B cell (primary cell): ENCODE measurements at regions not wholly inside any gene's neighbourhood (a gene's known extent, or its start where the extent isn't known, plus 50 kb on each side); places are given as distances from the start of the nearest gene placed in this dataset.

Experiments used
- ATAC-seq: fragments of 200-7000 bp; cut with Tn5 transposase; one replicate; pipeline ENCODE4 v1.10.0; 2021; ENCODE audit warnings: low read depth, mild to moderate bottlenecking, moderate number of reproducible peaks, moderate library complexity
- CTCF ChIA-PET: fragments of 350-600 bp; sonication (Branson Sonifier 250); formaldehyde crosslinking; loops from one replicate; lab custom pipeline; 2021; ENCODE audit warnings: antibody characterized with exemption, inconsistent platforms; lab: Charles Lee
- POLR2A ChIA-PET: fragments of 350-600 bp; sonication (Branson Sonifier 250); formaldehyde crosslinking; loops from one replicate; lab custom pipeline; 2021; ENCODE audit warnings: antibody characterized with exemption; lab: Charles Lee
- DNase-seq: peaks from one replicate; pipeline ENCODE4 v3.0.0; 2013
- H2AFZ ChIP-seq: 2 replicates; pipeline ENCODE4 v1.6.1; 2012; ENCODE audit warnings: mild to moderate bottlenecking, low read depth, low read length; ENCODE audit not compliant: insufficient read depth, poor library complexity, severe bottlenecking
- H3K27ac ChIP-seq, 2 donors: 1 replicate in 1 of 2; 2 replicates in 1 of 2; pipeline ENCODE4 v1.5.1; 2012 to 2013; ENCODE audit warnings: low read length in 2 of 2, mild to moderate bottlenecking in 2 of 2, moderate library complexity in 1 of 2
- H3K27me3 ChIP-seq, 4 experiments: fragments of 200-600 bp in 1 of 4; sonication (generic) in 1 of 4; replicated peaks in 1 of 4; 1 replicate in 2 of 4; 2 replicates in 2 of 4; pipeline versions ENCODE4 v1.6.1 to v1.7.0; 2013 to 2016; ENCODE audit warnings: low read length in 3 of 4, mild to moderate bottlenecking in 2 of 4, mixed read lengths in 1 of 4, moderate library complexity in 1 of 4; ENCODE audit not compliant: insufficient read depth in 4 of 4, control insufficient read depth in 3 of 4; ENCODE audit errors: control extremely low read depth in 1 of 4
- H3K36me3 ChIP-seq, 2 experiments: replicated peaks in 1 of 2; 1 replicate in 1 of 2; 2 replicates in 1 of 2; pipeline versions ENCODE4 v1.6.1 to v1.7.1; 2013; ENCODE audit warnings: low read length in 1 of 2; ENCODE audit not compliant: insufficient read depth in 2 of 2, control insufficient read depth in 1 of 2; ENCODE audit errors: control extremely low read depth in 1 of 2, extremely low read depth in 1 of 2
- H3K4me1 ChIP-seq, 2 donors: fragments of 200-600 bp in 1 of 2; sonication (generic) in 1 of 2; 1 replicate in 1 of 2; 2 replicates in 1 of 2; pipeline versions ENCODE4 v1.5.1 to v1.6.1; 2013 to 2017; ENCODE audit warnings: low read length in 2 of 2; ENCODE audit not compliant: control insufficient read depth in 2 of 2, insufficient read depth in 2 of 2
- H3K4me2 ChIP-seq: replicated peaks from 2 replicates; pipeline ENCODE3; 2012; ENCODE audit warnings: mild to moderate bottlenecking, low read depth, low read length; ENCODE audit not compliant: poor library complexity, severe bottlenecking
- H3K4me3 ChIP-seq, 5 experiments: fragments of 200-600 bp in 1 of 5; sonication (generic) in 1 of 5; 1 replicate in 3 of 5; 2 replicates in 2 of 5; pipeline versions ENCODE4 v1.5.1 to v1.7.0; 2011 to 2016; ENCODE audit warnings: low read length in 4 of 5, mild to moderate bottlenecking in 4 of 5, low read depth in 2 of 5, control low read depth in 1 of 5, moderate library complexity in 1 of 5; ENCODE audit not compliant: insufficient read depth in 1 of 5; ENCODE audit errors: control extremely low read depth in 1 of 5, extremely low read depth in 1 of 5
- H3K79me2 ChIP-seq: fragments of 200-600 bp; sonication (generic); one replicate; pipeline ENCODE4 v1.6.0; 2016; ENCODE audit warnings: low read length; ENCODE audit not compliant: control insufficient read depth, insufficient read depth
- H3K9ac ChIP-seq: fragments of 200-600 bp; sonication (generic); 2 replicates; pipeline ENCODE4 v1.6.1; 2017; ENCODE audit warnings: mild to moderate bottlenecking, low read length, moderate library complexity
- H3K9me3 ChIP-seq, 3 donors: one replicate each; pipeline versions ENCODE4 v1.6.1 to v1.7.1; 2013; ENCODE audit warnings: low read length in 2 of 3; ENCODE audit not compliant: control insufficient read depth in 2 of 3, insufficient read depth in 1 of 3; ENCODE audit errors: control extremely low read depth in 1 of 3
- H4K20me1 ChIP-seq: 2 replicates; pipeline ENCODE4 v1.6.0; 2012; ENCODE audit warnings: mild to moderate bottlenecking, low read length; ENCODE audit not compliant: insufficient read depth, control insufficient read depth, poor library complexity, severe bottlenecking
- H3K27ac Mint-ChIP-seq: one replicate; pipeline ENCODE4 v1.8.0; 2021; ENCODE audit warnings: mixed read lengths
- H3K27me3 Mint-ChIP-seq: one replicate; pipeline ENCODE4 v1.8.0; 2021; ENCODE audit warnings: mixed read lengths
- H3K4me1 Mint-ChIP-seq: one replicate; pipeline ENCODE4 v1.8.0; 2021; ENCODE audit warnings: mixed read lengths
- H3K4me3 Mint-ChIP-seq: one replicate; pipeline ENCODE4 v1.8.0; 2021; ENCODE audit warnings: mixed read lengths
- H3K9me3 Mint-ChIP-seq: one replicate; pipeline ENCODE4 v1.8.0; 2022; ENCODE audit warnings: mixed read lengths; ENCODE audit not compliant: insufficient read depth
- CTCF ChIP-seq: fragments of 200-600 bp; IDR thresholded peaks from one replicate; pipeline ENCODE4 v1.8.0; 2022; ENCODE audit warnings: antibody characterized with exemption, mild to moderate bottlenecking
- EZH2 ChIP-seq: IDR thresholded peaks from 2 replicates; pipeline ENCODE4 v1.6.1; 2012; ENCODE audit warnings: borderline replicate concordance, low read depth, mild to moderate bottlenecking, moderate library complexity, low read length; ENCODE audit not compliant: insufficient read depth, poor library complexity, severe bottlenecking
- WGBS: methylation state at CpG from one replicate; pipeline ENCODE4 v1.1.5; 2013; ENCODE audit warnings: missing lambda C conversion rate; ENCODE audit not compliant: insufficient coverage; 5-methylcytosine and 5-hydroxymethylcytosine counted together
- intact Hi-C: fragments of 100-400 bp; cut with micrococcal nuclease; formaldehyde crosslinking; loops from one replicate; pipeline ENCODE4 v1.10.0; 2022

GRCh38 chr3:707041-707440 is 385.8 kb upstream of the CNTN6 start:
- no CpG with 5 or more reads among the region's 2 CpGs for WGBS
- CTCF ChIA-PET = no interaction called here
- no peak overlapping the region for H3K9ac ChIP-seq
- no peak overlapping the region for H3K27ac ChIP-seq
- no peaks in the 10 kb centered on the region for H3K79me2 ChIP-seq
- ATAC-seq = no peak
- H3K4me2 ChIP-seq = no peak overlapping the region
- DNase-seq = no peak
- H3K27me3 ChIP-seq = no peaks in the 10 kb centered on the region
- POLR2A ChIA-PET = no interaction called here
- H3K4me3 ChIP-seq = no peak overlapping the region
- TF ChIP-seq CTCF = no peak
- no peak for TF ChIP-seq EZH2
- Mint-ChIP-seq H3K4me3 (no peak overlapping the region), H3K27ac (no peak overlapping the region), H3K9me3 (no peaks in the 10 kb centered on the region), H3K27me3 (no peaks in the 10 kb centered on the region), H3K4me1 (no peaks in the 10 kb centered on the region)
- no peaks in the 10 kb centered on the region for H4K20me1 ChIP-seq
- H2AFZ ChIP-seq = no peak overlapping the region
- H3K36me3 ChIP-seq = no peaks in the 10 kb centered on the region
- no peaks in the 10 kb centered on the region for H3K4me1 ChIP-seq
- peaks cover 0 to 2% (median 0%) of the 10 kb centered on the region in 3 donors for H3K9me3 ChIP-seq
- intact Hi-C loops = no loop called here

DNA sequence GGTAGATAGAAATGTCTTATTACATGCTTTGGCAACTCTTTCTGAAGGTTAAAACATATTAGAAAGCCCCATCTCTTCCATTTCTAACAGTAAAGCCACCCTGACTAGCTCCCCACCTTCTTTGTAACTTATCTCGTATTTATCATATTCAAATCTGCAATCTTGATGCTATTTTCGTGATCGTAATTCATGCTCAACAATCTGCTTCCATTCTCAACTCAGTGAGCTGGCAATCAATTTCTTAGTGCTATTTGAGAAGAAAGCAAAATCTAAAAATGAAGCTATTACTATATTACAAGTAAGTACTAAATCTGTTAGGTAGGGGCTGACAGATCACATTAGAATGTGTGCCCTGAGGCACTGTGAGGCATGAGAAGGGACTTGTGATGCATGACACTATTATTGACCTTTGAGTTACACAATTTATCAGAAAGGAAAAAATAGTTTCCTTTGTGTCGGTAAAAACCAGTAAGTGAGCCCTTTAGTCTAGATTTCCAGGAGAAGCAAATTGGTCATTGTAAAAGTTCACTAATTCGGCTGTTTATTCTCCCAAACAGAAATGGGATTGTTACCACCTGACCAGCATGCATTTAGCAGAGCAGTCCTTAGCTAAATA is 379.7 kb upstream of the CNTN6 start:
- no peaks in the 10 kb centered on the region for H3K79me2 ChIP-seq
- Mint-ChIP-seq H3K27me3 (no peaks in the 10 kb centered on the region), H3K9me3 (peaks cover 4% of the 10 kb centered on the region), H3K4me1 (no peaks in the 10 kb centered on the region), H3K27ac (no peak overlapping the region), H3K4me3 (no peak overlapping the region)
- no peaks in the 10 kb centered on the region for H3K36me3 ChIP-seq
- ATAC-seq = no peak
- H2AFZ ChIP-seq = no peak overlapping the region
- no peak overlapping the region for H3K4me2 ChIP-seq
- 80% methylated on average over 2 of the region's 5 CpGs for WGBS
- ChIA-PET CTCF (no interaction called here), POLR2A (no interaction called here)
- H3K27ac ChIP-seq = no peak overlapping the region
- no peak overlapping the region for H3K9ac ChIP-seq
- peaks cover 0 to 5% (median 0%) of the 10 kb centered on the region in 3 donors for H3K9me3 ChIP-seq
- no peak for DNase-seq
- H3K4me3 ChIP-seq = no peak overlapping the region
- H4K20me1 ChIP-seq = no peaks in the 10 kb centered on the region
- H3K27me3 ChIP-seq = no peaks in the 10 kb centered on the region
- intact Hi-C loops = no loop called here
- no peak for TF ChIP-seq EZH2
- no peak for TF ChIP-seq CTCF
- H3K4me1 ChIP-seq = no peaks in the 10 kb centered on the region
